PC-3 (cell line): ENCODE measurements at regions not wholly inside any gene's neighbourhood (a gene's known extent, or its start where the extent isn't known, plus 50 kb on each side); places are given as distances from the start of the nearest gene placed in this dataset.

Source experiments
- ATAC-seq: fragments of 200-7000 bp; cut with Tn5 transposase; 2 replicates; pipeline ENCODE4 v1.9.1; 2020; ENCODE audit warnings: mild to moderate bottlenecking, moderate library complexity
- BruUV-seq: library from RNA; stranded (reverse); fragments of 400-500 nt; replicated peaks from 2 replicates; lab custom pipeline; 2021; lab: Mats Ljungman, UMichigan
- CTCF ChIA-PET: fragments of 300-600 bp; sonication (Branson Sonifier 250); formaldehyde crosslinking; loops from one replicate; lab custom pipeline; 2022; ENCODE audit warnings: antibody characterized with exemption; lab: Charles Lee
- POLR2A ChIA-PET: fragments of 300-600 bp; sonication (Branson Sonifier 250); formaldehyde crosslinking; loops from one replicate; lab custom pipeline; 2022; ENCODE audit warnings: antibody characterized with exemption; ENCODE audit not compliant: unreplicated experiment; lab: Charles Lee
- DNase-seq: peaks from one replicate; pipeline ENCODE4 v3.0.0-alpha.2; 2015
- H2AFZ ChIP-seq: fragments of 300-600 bp; sonication (generic); 2 replicates; pipeline ENCODE4 v1.6.0; 2016; ENCODE audit warnings: antibody characterized with exemption, low read length
- H3F3A ChIP-seq: fragments of 300-600 bp; sonication (generic); one replicate; pipeline ENCODE4 v1.6.0; 2017; ENCODE audit warnings: antibody characterized with exemption, low read length, control low read depth, mild to moderate bottlenecking; ENCODE audit not compliant: unreplicated experiment
- H3K27ac ChIP-seq: fragments of 300-600 bp; sonication (generic); 2 replicates; pipeline ENCODE4 v1.5.1; 2016; ENCODE audit warnings: mild to moderate bottlenecking, low read length
- H3K27me3 ChIP-seq: fragments of 300-600 bp; sonication (generic); 2 replicates; pipeline ENCODE4 v1.6.1; 2016; ENCODE audit warnings: low read length, mixed read lengths
- H3K36me3 ChIP-seq: fragments of 300-600 bp; sonication (generic); 2 replicates; pipeline ENCODE4 v1.6.1; 2016; ENCODE audit warnings: low read depth, mixed run types, low read length, mixed read lengths
- H3K4me1 ChIP-seq: fragments of 300-600 bp; sonication (generic); 2 replicates; pipeline ENCODE4 v1.5.1; 2016; ENCODE audit warnings: low read length; ENCODE audit not compliant: insufficient read depth
- H3K4me2 ChIP-seq: fragments of 300-600 bp; sonication (generic); 2 replicates; pipeline ENCODE4 v1.6.0; 2016; ENCODE audit warnings: low read length
- H3K4me3 ChIP-seq: fragments of 300-600 bp; sonication (generic); 2 replicates; pipeline ENCODE4 v1.5.1; 2016; ENCODE audit warnings: mild to moderate bottlenecking, low read length, mixed read lengths
- H3K79me2 ChIP-seq: fragments of 300-600 bp; sonication (generic); 2 replicates; pipeline ENCODE4 v1.6.1; 2017; ENCODE audit warnings: low read length, mixed read lengths
- H3K9ac ChIP-seq: fragments of 300-600 bp; sonication (generic); 2 replicates; pipeline ENCODE4 v1.6.0; 2016; ENCODE audit warnings: mild to moderate bottlenecking, low read length
- H3K9me2 ChIP-seq: fragments of 300-600 bp; sonication (generic); replicated peaks from 2 replicates; pipeline ENCODE4 v1.6.1; 2016; ENCODE audit warnings: mixed run types, low read length, mixed read lengths
- H3K9me3 ChIP-seq: fragments of 300-600 bp; sonication (generic); 2 replicates; pipeline ENCODE4 v1.6.1; 2016; ENCODE audit warnings: low read length, mixed read lengths
- H4K20me1 ChIP-seq: fragments of 300-600 bp; sonication (generic); 2 replicates; pipeline ENCODE4 v1.6.1; 2016; ENCODE audit warnings: low read length, mixed read lengths
- EZH2 ChIP-seq: fragments of 300-600 bp; sonication (generic); IDR thresholded peaks from one replicate; pipeline ENCODE4 v1.6.1; 2017; ENCODE audit warnings: antibody characterized with exemption, mild to moderate bottlenecking, low read length; ENCODE audit not compliant: unreplicated experiment
- EZH2phosphoT487 ChIP-seq: fragments of 300-600 bp; sonication (generic); IDR thresholded peaks from 2 replicates; pipeline ENCODE4 v1.6.1; 2018; ENCODE audit warnings: mild to moderate bottlenecking, antibody characterized with exemption, low read length, borderline replicate concordance
- intact Hi-C: fragments of 100-400 bp; cut with micrococcal nuclease; formaldehyde crosslinking; loops from 2 replicates; pipeline ENCODE4 v1.9.0; 2023
- TF ChIP-seq, protein P1 (sequence below): fragments of 300-600 bp; sonication (generic); conservative IDR thresholded peaks from 2 replicates; pipeline ENCODE4 v1.5.1; 2017; ENCODE audit warnings: antibody characterized with exemption, low read depth, mild to moderate bottlenecking, low read length

DNA sequence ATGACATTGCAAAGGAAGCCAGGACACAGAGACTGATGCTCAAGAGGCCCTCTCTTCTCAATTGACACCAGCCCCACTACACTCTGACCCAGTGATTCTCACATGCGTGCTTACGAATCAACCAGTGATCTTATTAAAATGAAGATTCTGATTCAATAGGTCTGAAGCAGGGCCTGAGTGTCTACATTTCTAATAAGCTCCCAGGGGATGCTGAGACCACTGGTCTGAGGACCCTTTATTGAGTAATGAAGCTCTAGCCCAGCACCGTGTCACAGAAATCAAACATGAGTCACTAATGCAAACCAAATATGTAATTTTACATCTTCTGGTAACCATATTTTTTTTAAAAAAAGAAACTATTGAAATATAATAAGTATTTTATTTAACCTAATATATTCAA is 689.1 kb upstream of the LMCD1 start:
- BruUV-seq, result no TSS peak
- no peak overlapping the region for H3K4me3 ChIP-seq

DNA sequence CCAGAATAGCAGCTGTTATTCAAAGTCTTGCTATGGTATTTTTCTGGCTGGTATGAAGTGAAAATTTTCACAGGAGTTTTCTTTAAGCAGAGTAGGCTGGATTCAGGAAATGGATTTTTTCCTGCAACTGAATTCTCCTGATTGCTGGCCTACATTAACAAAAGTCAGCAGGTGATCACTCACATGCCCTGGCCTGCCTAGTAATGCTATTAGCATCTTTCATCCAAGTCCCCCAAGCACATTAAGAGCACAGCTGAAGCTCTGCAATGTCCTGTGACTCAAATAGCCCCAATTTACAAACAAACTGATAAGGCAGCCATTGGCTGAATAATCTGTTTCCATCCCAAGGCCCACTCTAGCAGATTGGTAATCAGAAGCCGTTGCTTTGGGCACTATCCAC is 688.3 kb upstream of the LMCD1 start:
- no peak for TF ChIP-seq EZH2phosphoT487
- BruUV-seq, result no TSS peak
- H3K79me2 ChIP-seq, result no peaks in the 10 kb centered on the region
- intact Hi-C loops, result no loop called here
- no peak overlapping the region for H3K9ac ChIP-seq
- ATAC-seq (no peak), DNase-seq (no peak)
- H4K20me1 ChIP-seq, result no peaks in the 10 kb centered on the region
- H3K4me1 ChIP-seq, result no peaks in the 10 kb centered on the region
- H3K9me2 ChIP-seq, result no peaks in the 10 kb centered on the region
- H3K9me3 ChIP-seq, result peaks cover 15% of the 10 kb centered on the region; the same call in 1 of the 2 replicates
- ChIA-PET POLR2A (no interaction called here), CTCF (no interaction called here)
- H3K27me3 ChIP-seq, result no peaks in the 10 kb centered on the region
- no peaks in the 10 kb centered on the region for H3K36me3 ChIP-seq
- H3K4me2 ChIP-seq, result no peak overlapping the region
- H3K27ac ChIP-seq, result no peak overlapping the region
- H3F3A ChIP-seq, result no peaks in the 10 kb centered on the region
- no peak overlapping the region for H3K4me3 ChIP-seq
- no peak overlapping the region for H2AFZ ChIP-seq

More for the DNA sequence above, 689.1 kb upstream of the LMCD1 start:
- H4K20me1 ChIP-seq, result no peaks in the 10 kb centered on the region
- H3K9ac ChIP-seq, result no peak overlapping the region
- no peaks in the 10 kb centered on the region for H3F3A ChIP-seq
- H3K4me1 ChIP-seq, result no peaks in the 10 kb centered on the region
- H3K36me3 ChIP-seq, result no peaks in the 10 kb centered on the region
- no peaks in the 10 kb centered on the region for H3K79me2 ChIP-seq
- CTCF ChIA-PET, result no interaction called here
- POLR2A ChIA-PET, result no interaction called here
- no peaks in the 10 kb centered on the region for H3K9me2 ChIP-seq
- ATAC-seq (no peak), DNase-seq (no peak)
- H2AFZ ChIP-seq, result no peak overlapping the region
- H3K27ac ChIP-seq, result no peak overlapping the region
- H3K9me3 ChIP-seq, result peaks cover 14% of the 10 kb centered on the region; the same call in 1 of the 2 replicates
- intact Hi-C loops, result no loop called here
- TF ChIP-seq EZH2 (no peak), EZH2phosphoT487 (no peak)
- TF ChIP-seq, protein P1, sequence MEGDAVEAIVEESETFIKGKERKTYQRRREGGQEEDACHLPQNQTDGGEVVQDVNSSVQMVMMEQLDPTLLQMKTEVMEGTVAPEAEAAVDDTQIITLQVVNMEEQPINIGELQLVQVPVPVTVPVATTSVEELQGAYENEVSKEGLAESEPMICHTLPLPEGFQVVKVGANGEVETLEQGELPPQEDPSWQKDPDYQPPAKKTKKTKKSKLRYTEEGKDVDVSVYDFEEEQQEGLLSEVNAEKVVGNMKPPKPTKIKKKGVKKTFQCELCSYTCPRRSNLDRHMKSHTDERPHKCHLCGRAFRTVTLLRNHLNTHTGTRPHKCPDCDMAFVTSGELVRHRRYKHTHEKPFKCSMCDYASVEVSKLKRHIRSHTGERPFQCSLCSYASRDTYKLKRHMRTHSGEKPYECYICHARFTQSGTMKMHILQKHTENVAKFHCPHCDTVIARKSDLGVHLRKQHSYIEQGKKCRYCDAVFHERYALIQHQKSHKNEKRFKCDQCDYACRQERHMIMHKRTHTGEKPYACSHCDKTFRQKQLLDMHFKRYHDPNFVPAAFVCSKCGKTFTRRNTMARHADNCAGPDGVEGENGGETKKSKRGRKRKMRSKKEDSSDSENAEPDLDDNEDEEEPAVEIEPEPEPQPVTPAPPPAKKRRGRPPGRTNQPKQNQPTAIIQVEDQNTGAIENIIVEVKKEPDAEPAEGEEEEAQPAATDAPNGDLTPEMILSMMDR, result no peak
- H3K27me3 ChIP-seq, result no peaks in the 10 kb centered on the region
- no peak overlapping the region for H3K4me2 ChIP-seq

DNA sequence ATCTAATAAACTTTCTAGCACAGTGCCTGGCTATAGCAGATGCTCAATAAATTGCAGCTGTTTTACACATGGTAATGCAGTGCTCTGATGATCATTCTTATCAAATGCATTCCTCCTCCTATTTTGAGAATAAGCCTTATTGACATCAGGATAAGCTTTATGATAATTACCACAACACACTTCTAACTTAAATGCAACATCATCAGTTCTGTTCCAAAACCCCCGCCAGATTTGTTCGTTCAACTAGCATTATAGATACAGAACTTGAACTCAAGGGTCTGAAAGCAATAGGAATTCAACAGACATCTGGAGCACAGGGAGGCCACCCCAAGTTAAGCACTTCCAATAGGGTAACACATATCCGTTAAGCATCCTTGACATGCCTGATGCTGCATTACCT is 684.4 kb upstream of the LMCD1 start:
- no peaks in the 10 kb centered on the region for H3K9me2 ChIP-seq
- intact Hi-C loops, result no loop called here
- no peak overlapping the region for H3K4me3 ChIP-seq
- H3K36me3 ChIP-seq, result no peaks in the 10 kb centered on the region
- H3F3A ChIP-seq, result no peaks in the 10 kb centered on the region
- H3K4me1 ChIP-seq, result no peaks in the 10 kb centered on the region
- CTCF ChIA-PET, result no interaction called here
- POLR2A ChIA-PET, result no interaction called here
- no peak overlapping the region for H3K4me2 ChIP-seq
- H3K9ac ChIP-seq, result no peak overlapping the region
- no peaks in the 10 kb centered on the region for H3K79me2 ChIP-seq
- peaks cover 14% of the 10 kb centered on the region; the same call in 1 of the 2 replicates for H3K9me3 ChIP-seq
- no TSS peak for BruUV-seq
- TF ChIP-seq EZH2, result no peak
- TF ChIP-seq, protein P1, result no peak
- no peak for TF ChIP-seq EZH2phosphoT487
- no peak overlapping the region for H3K27ac ChIP-seq
- ATAC-seq (no peak), DNase-seq (no peak)
- H4K20me1 ChIP-seq, result no peaks in the 10 kb centered on the region
- no peak overlapping the region for H2AFZ ChIP-seq
- no peaks in the 10 kb centered on the region for H3K27me3 ChIP-seq
